ACHN (cell line): ENCODE measurements at regions not wholly inside any gene's neighbourhood (a gene's known extent, or its start where the extent isn't known, plus 50 kb on each side); places are given as distances from the start of the nearest gene placed in this dataset.
"Not testable (repeated sequence)": the region's sequence is repeated elsewhere in the genome, so short reads cannot be mapped to it uniquely, and the experiment has no call there.

Source experiments
- DNase-seq: peaks from one replicate; pipeline ENCODE4 v3.0.0-alpha.2; 2015
- in situ Hi-C: cut with HindIII; loops from 2 replicates; pipeline ENCODE4 v1.10.0; 2017; ENCODE audit warnings: low sequenced_read_pairs, low pct_ligation_motif_present, low pct_unique_long_range_greater_than_20kb

- in situ Hi-C loops, result no loop called here
- DNase-seq, result no peak
These were observed 139.5 kb upstream of the FZD8 start for GRCh38 chr10:35781643-35782035.

GRCh38 chr10:35780970-35781642 lies 139.0 kb upstream of the FZD8 start:
- in situ Hi-C loops, result no loop called here
- no peak for DNase-seq

GRCh38 chr10:35778306-35778705 lies 136.2 kb upstream of the FZD8 start:
- in situ Hi-C loops, result no loop called here
- no peak for DNase-seq

GRCh38 chr10:35776557-35776956 lies 134.5 kb upstream of the FZD8 start:
- in situ Hi-C loops, result not testable (repeated sequence)

GRCh38 chr10:35774109-35774508 lies 132.0 kb upstream of the FZD8 start:
- no peak for DNase-seq
- in situ Hi-C loops, result no loop called here

More at GRCh38 chr10:35776557-35776956, 134.5 kb upstream of the FZD8 start:
- DNase-seq, result not testable (repeated sequence)

GRCh38 chr10:35770817-35771355 lies 128.8 kb upstream of the FZD8 start:
- in situ Hi-C loops, result no loop called here
- no peak for DNase-seq

GRCh38 chr10:35769795-35770194 lies 127.7 kb upstream of the FZD8 start:
- DNase-seq, result no peak
- in situ Hi-C loops, result no loop called here

- in situ Hi-C loops, result no loop called here
- no peak for DNase-seq
These were observed 126.6 kb upstream of the FZD8 start for GRCh38 chr10:35768731-35769130.

GRCh38 chr10:35768011-35768410 lies 125.9 kb upstream of the FZD8 start:
- DNase-seq, result no peak
- in situ Hi-C loops, result no loop called here

GRCh38 chr10:35765996-35766395 lies 123.9 kb upstream of the FZD8 start:
- DNase-seq, result no peak
- in situ Hi-C loops, result no loop called here

- no peak for DNase-seq
- in situ Hi-C loops, result no loop called here
These were observed 123.0 kb upstream of the FZD8 start for GRCh38 chr10:35765066-35765527.

- in situ Hi-C loops, result no loop called here
- DNase-seq, result no peak
These were observed 120.4 kb upstream of the FZD8 start for GRCh38 chr10:35762311-35763030.

GRCh38 chr10:35758076-35758475 lies 116.0 kb upstream of the FZD8 start:
- no peak for DNase-seq
- in situ Hi-C loops, result no loop called here

GRCh38 chr10:35754519-35754918 lies 112.4 kb upstream of the FZD8 start:
- in situ Hi-C loops, result no loop called here
- DNase-seq, result no peak

- DNase-seq, result no peak
- in situ Hi-C loops, result no loop called here
These were observed 110.7 kb upstream of the FZD8 start for GRCh38 chr10:35752469-35753461.

- in situ Hi-C loops, result no loop called here
- no peak for DNase-seq
These were observed 109.3 kb upstream of the FZD8 start for GRCh38 chr10:35751347-35751746.

GRCh38 chr10:35749230-35749629 lies 107.1 kb upstream of the FZD8 start:
- in situ Hi-C loops, result no loop called here
- no peak for DNase-seq

- in situ Hi-C loops, result no loop called here
These were observed 103.7 kb upstream of the FZD8 start for GRCh38 chr10:35745617-35746403.

More at GRCh38 chr10:35745617-35746403, 103.7 kb upstream of the FZD8 start:
- DNase-seq, result no peak
